22Rv1 (cell line): ENCODE measurements at regions not wholly inside any gene's neighbourhood (a gene's known extent, or its start where the extent isn't known, plus 50 kb on each side); places are given as distances from the start of the nearest gene placed in this dataset.

Experiments used
- H3K27ac ChIP-seq: fragments of 450-650 bp; 2 replicates; pipeline ENCODE4 v1.5.1; 2017
- CTCF ChIP-seq: fragments of 450-650 bp; IDR thresholded peaks from 2 replicates; pipeline ENCODE4 v1.5.1; 2017; ENCODE audit warnings: mild to moderate bottlenecking
- ZFX ChIP-seq: fragments of 450-650 bp; IDR thresholded peaks from 2 replicates; pipeline ENCODE4 v1.6.1; 2017; ENCODE audit warnings: antibody characterized with exemption, borderline replicate concordance

- TF ChIP-seq ZFX = no peak
- no peak for TF ChIP-seq CTCF
These were observed 186.6 kb downstream of the MBOAT1 start for GRCh38 chr6:20025681-20026080.

GRCh38 chr6:20028143-20028542 lies 184.1 kb downstream of the MBOAT1 start:
- TF ChIP-seq ZFX (no peak), CTCF (no peak)
- H3K27ac ChIP-seq = no peak overlapping the region

More at GRCh38 chr6:20025681-20026080, 186.6 kb downstream of the MBOAT1 start:
- no peak overlapping the region for H3K27ac ChIP-seq

GRCh38 chr6:20028562-20028961 lies 183.7 kb downstream of the MBOAT1 start:
- H3K27ac ChIP-seq = no peak overlapping the region
- TF ChIP-seq CTCF (no peak), ZFX (no peak)

DNA sequence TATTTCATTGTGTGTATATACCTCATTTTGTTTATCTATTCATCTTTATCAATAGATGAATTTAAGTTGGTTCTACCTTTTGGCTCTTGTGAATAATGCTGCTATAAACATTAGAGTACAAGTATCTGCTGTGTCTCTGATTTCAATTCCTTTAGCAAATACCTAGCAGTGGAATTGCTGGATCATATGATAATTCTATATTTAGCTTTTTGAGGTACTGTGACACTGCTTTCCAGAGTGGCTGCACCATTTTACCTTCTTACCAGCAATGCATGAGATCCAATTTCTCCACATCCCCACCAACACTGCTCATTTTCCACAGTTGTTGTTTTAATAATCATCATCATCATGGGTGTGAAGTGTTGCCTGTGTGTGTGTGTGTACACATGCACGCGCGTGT lies 182.3 kb downstream of the MBOAT1 start:
- no peak for TF ChIP-seq ZFX
- no peak for TF ChIP-seq CTCF

GRCh38 chr6:20031342-20031741 lies 180.9 kb downstream of the MBOAT1 start:
- TF ChIP-seq ZFX (no peak), CTCF (no peak)
- H3K27ac ChIP-seq = no peak overlapping the region

More for the DNA sequence above, 182.3 kb downstream of the MBOAT1 start:
- no peak overlapping the region for H3K27ac ChIP-seq

DNA sequence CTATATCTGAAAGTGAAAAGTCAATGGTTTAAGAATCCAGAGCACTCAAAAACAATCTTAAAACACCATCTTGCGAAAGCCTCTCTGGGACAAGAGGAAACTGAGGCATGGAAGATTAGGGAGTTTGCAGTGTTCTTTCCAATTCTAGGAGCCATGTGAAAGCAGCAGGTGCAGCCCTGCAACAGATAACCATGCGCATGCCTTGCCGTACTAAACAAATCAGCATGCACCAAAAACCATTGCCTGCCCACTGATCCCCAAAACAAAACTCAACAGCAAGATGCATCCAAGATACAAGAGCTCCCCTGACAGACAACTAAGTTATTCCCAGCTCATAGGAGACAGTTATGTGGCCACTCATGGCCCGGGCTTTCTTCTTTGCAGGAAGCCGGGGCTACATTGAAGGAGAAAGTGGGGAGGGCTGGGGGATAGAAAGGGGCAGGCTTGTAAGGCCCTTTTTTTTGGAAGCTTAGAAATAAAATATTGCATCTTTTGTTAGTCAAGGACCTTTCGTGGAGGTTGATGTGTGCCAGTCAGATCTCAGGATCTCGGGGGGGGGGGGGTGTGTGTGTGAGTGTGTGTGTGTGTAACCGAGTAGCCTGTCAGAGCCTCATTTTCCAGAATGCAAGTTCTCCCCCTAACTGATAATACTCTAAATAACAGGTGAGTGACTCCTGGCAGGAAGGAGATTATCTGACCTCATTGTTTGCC lies 178.4 kb downstream of the MBOAT1 start:
- TF ChIP-seq CTCF = no peak
- TF ChIP-seq ZFX = no peak
- no peak overlapping the region for H3K27ac ChIP-seq

DNA sequence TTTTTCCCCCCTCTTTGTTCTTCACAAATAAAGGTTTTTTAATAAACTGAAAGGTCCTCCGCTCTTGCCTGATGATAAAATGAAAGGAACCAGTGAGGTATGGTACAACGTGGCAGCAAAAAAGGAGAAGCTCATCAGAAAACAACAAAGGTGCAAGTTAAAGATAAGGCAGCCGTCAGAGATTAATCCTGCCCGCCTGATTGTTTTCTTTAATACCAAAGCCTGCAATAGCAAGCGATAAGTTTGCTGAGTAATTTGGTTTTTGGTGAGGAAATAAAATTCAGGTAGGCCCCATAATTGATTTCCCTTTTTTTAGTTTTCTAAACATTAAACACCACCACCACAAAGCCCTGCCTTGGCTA lies 177.9 kb downstream of the MBOAT1 start:
- TF ChIP-seq CTCF = no peak
- no peak overlapping the region for H3K27ac ChIP-seq
